ENCODE measurements at regions not wholly inside any gene's neighbourhood (a gene's known extent, or its start where the extent isn't known, plus 50 kb on each side); places are given as distances from the start of the nearest gene placed in this dataset.

GRCh38 chr13:72166102-72166650 is 299.2 kb upstream of the DACH1 start:
- TF ChIP-seq, protein P1, sequence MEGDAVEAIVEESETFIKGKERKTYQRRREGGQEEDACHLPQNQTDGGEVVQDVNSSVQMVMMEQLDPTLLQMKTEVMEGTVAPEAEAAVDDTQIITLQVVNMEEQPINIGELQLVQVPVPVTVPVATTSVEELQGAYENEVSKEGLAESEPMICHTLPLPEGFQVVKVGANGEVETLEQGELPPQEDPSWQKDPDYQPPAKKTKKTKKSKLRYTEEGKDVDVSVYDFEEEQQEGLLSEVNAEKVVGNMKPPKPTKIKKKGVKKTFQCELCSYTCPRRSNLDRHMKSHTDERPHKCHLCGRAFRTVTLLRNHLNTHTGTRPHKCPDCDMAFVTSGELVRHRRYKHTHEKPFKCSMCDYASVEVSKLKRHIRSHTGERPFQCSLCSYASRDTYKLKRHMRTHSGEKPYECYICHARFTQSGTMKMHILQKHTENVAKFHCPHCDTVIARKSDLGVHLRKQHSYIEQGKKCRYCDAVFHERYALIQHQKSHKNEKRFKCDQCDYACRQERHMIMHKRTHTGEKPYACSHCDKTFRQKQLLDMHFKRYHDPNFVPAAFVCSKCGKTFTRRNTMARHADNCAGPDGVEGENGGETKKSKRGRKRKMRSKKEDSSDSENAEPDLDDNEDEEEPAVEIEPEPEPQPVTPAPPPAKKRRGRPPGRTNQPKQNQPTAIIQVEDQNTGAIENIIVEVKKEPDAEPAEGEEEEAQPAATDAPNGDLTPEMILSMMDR (IDR thresholded peaks at IDR 0.05; ENCODE audit: insufficient read depth, low read length, poor library complexity, severe bottlenecking), result no peak
- TF ChIP-seq EZH2phosphoT487 (conservative IDR thresholded peaks at IDR 0.05; ENCODE audit: low read length), result no peak

Measured in SU-DHL-6 (cell line).